ENCODE measurements at regions not wholly inside any gene's neighbourhood (a gene's known extent, or its start where the extent isn't known, plus 50 kb on each side); places are given as distances from the start of the nearest gene placed in this dataset.

DNA sequence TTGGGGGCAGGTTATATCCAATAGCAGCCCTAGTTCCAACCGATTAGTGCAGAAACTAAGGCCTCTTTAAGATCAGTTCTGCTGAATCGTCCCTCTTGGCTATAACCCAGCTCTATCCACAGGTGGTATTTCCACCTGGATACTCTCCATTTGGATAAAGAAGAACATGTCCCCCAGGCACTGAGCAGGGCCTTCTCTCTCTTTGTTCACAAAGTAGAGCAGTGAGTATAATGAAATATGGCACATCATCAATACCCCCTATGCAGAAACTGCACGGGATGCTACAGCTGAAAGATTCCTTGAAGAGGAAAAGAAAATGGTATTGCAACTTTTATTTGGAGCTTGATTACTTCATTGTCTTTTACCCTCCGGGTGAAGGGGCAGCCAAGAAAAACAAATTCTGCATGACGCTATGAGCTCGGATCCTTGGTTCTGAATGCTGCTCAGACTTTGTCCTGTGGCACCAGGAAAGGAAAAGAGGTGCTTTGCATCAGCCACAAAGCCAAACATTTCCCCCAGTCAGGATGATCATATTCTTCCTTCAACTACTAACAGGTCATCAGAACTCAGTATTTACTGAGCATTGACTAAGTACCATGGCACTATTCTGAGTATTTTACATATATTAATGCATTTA lies 399.7 kb downstream of the NPIPA8 start:
- Histone ChIP-seq H3K9ac (ENCODE audit: low read depth, low read length, poor library complexity) (no peak overlapping the region), H3K36me3 (replicated peaks in 1 of 2; ENCODE audit: control insufficient read depth in 2 of 2, insufficient read depth in 2 of 2, low read length in 2 of 2) (no peaks in the 10 kb centered on the region), H3K23ac (ENCODE audit: low read depth, low read length, poor library complexity) (no peak overlapping the region), H2AK5ac (ENCODE audit: low read depth, low read length) (no peak overlapping the region), H3K18ac (ENCODE audit: low read length) (no peak overlapping the region), H3K4ac (ENCODE audit: low read length) (no peak overlapping the region), H3K4me1 (ENCODE audit: control insufficient read depth in 2 of 2, insufficient read depth in 1 of 2, low read depth in 1 of 2, low read length in 2 of 2) (peaks cover 0 to 13% of the 10 kb centered on the region in 2 donors), H2BK12ac (ENCODE audit: low read length) (no peak overlapping the region), H4K8ac (ENCODE audit: low read depth, low read length) (no peak overlapping the region), H2BK5ac (ENCODE audit: low read length) (no peak overlapping the region), H3K27me3 (ENCODE audit: control insufficient read depth in 3 of 3, insufficient read depth in 3 of 3, low read depth in 1 of 3, low read length in 3 of 3) (no peaks in the 10 kb centered on the region), H2BK15ac (ENCODE audit: low read length) (no peak overlapping the region), H3K9me3 (replicated peaks in 1 of 2; ENCODE audit: control insufficient read depth in 2 of 2, insufficient read depth in 1 of 2, low read depth in 1 of 2, low read length in 2 of 2) (no peaks in the 10 kb centered on the region), H4K91ac (ENCODE audit: low read depth, low read length, poor library complexity) (no peak overlapping the region), H2BK120ac (ENCODE audit: low read depth, low read length) (no peak overlapping the region), H3K79me1 (ENCODE audit: low read depth, low read length) (no peaks in the 10 kb centered on the region), H3K4me2 (ENCODE audit: insufficient read depth, low read length, poor library complexity, severe bottlenecking) (no peak overlapping the region), H3K4me3 (ENCODE audit: low read length in 2 of 2) (no peak overlapping the region), H3K14ac (ENCODE audit: low read length) (no peak overlapping the region), H2AFZ (ENCODE audit: low read length) (no peak overlapping the region), H3K27ac (replicated peaks; ENCODE audit: low read length) (no peak overlapping the region)
- no peak for DNase-seq (ENCODE audit: low spot score)
- no CpG with 5 or more reads among the region's 6 CpGs for WGBS, 2 donors (ENCODE audit: extremely low coverage in 2 of 2, insufficient read length in 2 of 2, insufficient replicate concordance in 1 of 2)

DNA sequence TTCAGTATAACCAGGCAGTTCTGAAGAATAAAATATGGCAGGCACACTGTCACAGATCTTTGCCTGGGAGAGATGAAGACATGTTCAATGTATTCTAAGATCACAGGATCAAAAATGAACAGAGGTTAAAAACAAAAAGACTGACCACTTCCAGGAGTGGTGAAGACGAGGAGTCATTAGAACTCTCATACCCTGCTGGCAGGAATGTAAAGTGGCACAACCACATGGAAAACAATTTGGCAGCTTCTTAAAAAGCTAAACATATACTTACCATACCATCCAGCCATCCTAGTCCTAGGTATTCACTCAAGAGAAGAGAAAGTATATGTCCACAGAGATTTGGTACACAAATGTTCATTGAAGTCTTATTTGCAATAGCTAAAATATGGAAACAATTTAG lies 406.3 kb downstream of the NPIPA8 start:
- no CpG with 5 or more reads among the region's 1 CpG for WGBS, 2 donors (ENCODE audit: extremely low coverage in 2 of 2, insufficient read length in 2 of 2, insufficient replicate concordance in 1 of 2)
- Histone ChIP-seq H3K4ac (ENCODE audit: low read length) (no peak overlapping the region), H3K9ac (ENCODE audit: low read depth, low read length, poor library complexity) (no peak overlapping the region), H2BK120ac (ENCODE audit: low read depth, low read length) (no peak overlapping the region), H2BK15ac (ENCODE audit: low read length) (no peak overlapping the region), H3K14ac (ENCODE audit: low read length) (no peak overlapping the region), H3K4me2 (ENCODE audit: insufficient read depth, low read length, poor library complexity, severe bottlenecking) (no peak overlapping the region), H3K23ac (ENCODE audit: low read depth, low read length, poor library complexity) (no peak overlapping the region), H3K4me3 (ENCODE audit: low read length in 2 of 2) (no peak overlapping the region), H3K36me3 (replicated peaks in 1 of 2; ENCODE audit: control insufficient read depth in 2 of 2, insufficient read depth in 2 of 2, low read length in 2 of 2) (no peaks in the 10 kb centered on the region), H3K79me1 (ENCODE audit: low read depth, low read length) (no peaks in the 10 kb centered on the region), H3K4me1 (ENCODE audit: control insufficient read depth in 2 of 2, insufficient read depth in 1 of 2, low read depth in 1 of 2, low read length in 2 of 2) (peaks cover 0 to 3% of the 10 kb centered on the region in 2 donors), H2AFZ (ENCODE audit: low read length) (no peak overlapping the region), H4K91ac (ENCODE audit: low read depth, low read length, poor library complexity) (no peak overlapping the region), H2BK5ac (ENCODE audit: low read length) (no peak overlapping the region), H4K8ac (ENCODE audit: low read depth, low read length) (no peak overlapping the region), H2AK5ac (ENCODE audit: low read depth, low read length) (no peak overlapping the region), H3K27ac (replicated peaks; ENCODE audit: low read length) (no peak overlapping the region), H3K9me3 (replicated peaks in 1 of 2; ENCODE audit: control insufficient read depth in 2 of 2, insufficient read depth in 1 of 2, low read depth in 1 of 2, low read length in 2 of 2) (no peaks in the 10 kb centered on the region), H3K18ac (ENCODE audit: low read length) (no peak overlapping the region), H2BK12ac (ENCODE audit: low read length) (no peak overlapping the region), H3K27me3 (ENCODE audit: control insufficient read depth in 3 of 3, insufficient read depth in 3 of 3, low read depth in 1 of 3, low read length in 3 of 3) (no peaks in the 10 kb centered on the region)
- DNase-seq (ENCODE audit: low spot score) = no peak

DNA sequence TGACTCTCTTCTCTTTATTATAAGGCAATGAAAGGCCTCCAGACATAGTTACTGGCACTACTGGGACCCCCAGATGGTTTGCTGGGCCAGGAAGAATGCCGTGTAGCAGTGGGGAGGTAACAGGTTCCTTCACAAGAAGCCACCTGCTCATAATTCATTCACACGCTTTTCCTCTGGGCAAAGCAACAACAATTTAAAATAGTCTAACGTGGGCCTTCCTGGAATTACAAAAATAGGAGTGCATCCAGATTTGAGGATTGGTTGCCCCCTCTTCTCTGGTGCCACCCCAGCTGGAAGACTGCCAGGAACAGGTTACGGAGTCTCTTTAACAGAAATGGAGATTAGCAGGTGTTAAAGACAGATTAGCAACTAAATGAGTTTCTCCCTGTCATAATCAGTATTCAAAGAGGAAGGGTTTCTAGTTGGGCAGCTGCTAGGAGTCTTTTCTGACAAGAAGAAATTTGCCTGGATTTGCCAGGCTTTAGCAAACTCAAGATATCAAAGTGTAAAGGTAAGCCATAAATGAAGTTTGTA lies 409.6 kb downstream of the NPIPA8 start:
- Histone ChIP-seq H3K4me2 (ENCODE audit: insufficient read depth, low read length, poor library complexity, severe bottlenecking) (no peak overlapping the region), H3K18ac (ENCODE audit: low read length) (no peak overlapping the region), H3K23ac (ENCODE audit: low read depth, low read length, poor library complexity) (no peak overlapping the region), H3K4me3 (ENCODE audit: low read length in 2 of 2) (no peak overlapping the region), H3K14ac (ENCODE audit: low read length) (no peak overlapping the region), H4K91ac (ENCODE audit: low read depth, low read length, poor library complexity) (no peak overlapping the region), H2BK15ac (ENCODE audit: low read length) (no peak overlapping the region), H2BK12ac (ENCODE audit: low read length) (no peak overlapping the region), H3K36me3 (replicated peaks in 1 of 2; ENCODE audit: control insufficient read depth in 2 of 2, insufficient read depth in 2 of 2, low read length in 2 of 2) (no peaks in the 10 kb centered on the region), H2AFZ (ENCODE audit: low read length) (no peak overlapping the region), H3K4me1 (ENCODE audit: control insufficient read depth in 2 of 2, insufficient read depth in 1 of 2, low read depth in 1 of 2, low read length in 2 of 2) (no peaks in the 10 kb centered on the region), H4K8ac (ENCODE audit: low read depth, low read length) (no peak overlapping the region), H3K9ac (ENCODE audit: low read depth, low read length, poor library complexity) (no peak overlapping the region), H3K79me1 (ENCODE audit: low read depth, low read length) (no peaks in the 10 kb centered on the region), H3K27me3 (ENCODE audit: control insufficient read depth in 3 of 3, insufficient read depth in 3 of 3, low read depth in 1 of 3, low read length in 3 of 3) (no peaks in the 10 kb centered on the region), H3K9me3 (replicated peaks in 1 of 2; ENCODE audit: control insufficient read depth in 2 of 2, insufficient read depth in 1 of 2, low read depth in 1 of 2, low read length in 2 of 2) (no peaks in the 10 kb centered on the region), H3K27ac (replicated peaks; ENCODE audit: low read length) (no peak overlapping the region), H3K4ac (ENCODE audit: low read length) (no peak overlapping the region), H2AK5ac (ENCODE audit: low read depth, low read length) (no peak overlapping the region), H2BK5ac (ENCODE audit: low read length) (no peak overlapping the region), H2BK120ac (ENCODE audit: low read depth, low read length) (no peak overlapping the region)
- no peak for DNase-seq (ENCODE audit: low spot score)
- no CpG with 5 or more reads among the region's 4 CpGs for whole genome bisulfite sequencing, 2 donors (ENCODE audit: extremely low coverage in 2 of 2, insufficient read length in 2 of 2, insufficient replicate concordance in 1 of 2)

DNA sequence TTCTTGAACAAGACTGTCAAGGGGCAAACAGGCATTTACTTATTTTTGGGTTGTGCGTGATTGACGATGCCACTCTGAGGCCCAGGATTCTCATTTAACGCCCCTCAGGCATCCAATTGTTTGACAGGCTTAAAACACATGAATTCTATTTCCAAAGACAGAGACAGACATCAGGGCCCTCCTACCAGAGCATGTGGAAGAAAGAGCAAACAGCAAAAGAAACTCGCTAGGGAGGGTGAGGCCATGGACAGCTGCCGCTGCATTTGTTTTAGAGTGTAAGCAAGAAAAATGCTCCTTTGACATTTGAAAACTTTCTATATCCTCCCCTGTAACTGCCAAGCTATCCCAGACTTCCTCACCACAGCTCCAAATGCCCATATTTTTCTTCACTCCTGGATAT lies 410.1 kb downstream of the NPIPA8 start:
- peaks cover 0 to 2% of the 10 kb centered on the region in 2 donors for H3K9me3 ChIP-seq (replicated peaks in 1 of 2; ENCODE audit: control insufficient read depth in 2 of 2, insufficient read depth in 1 of 2, low read depth in 1 of 2, low read length in 2 of 2)
- H3K36me3 ChIP-seq (replicated peaks in 1 of 2; ENCODE audit: control insufficient read depth in 2 of 2, insufficient read depth in 2 of 2, low read length in 2 of 2) = no peaks in the 10 kb centered on the region
- H3K4me2 ChIP-seq (ENCODE audit: insufficient read depth, low read length, poor library complexity, severe bottlenecking) = no peak overlapping the region
- H4K91ac ChIP-seq (ENCODE audit: low read depth, low read length, poor library complexity) = no peak overlapping the region
- H3K27me3 ChIP-seq (ENCODE audit: control insufficient read depth in 3 of 3, insufficient read depth in 3 of 3, low read depth in 1 of 3, low read length in 3 of 3) = no peaks in the 10 kb centered on the region
- H3K14ac ChIP-seq (ENCODE audit: low read length) = no peak overlapping the region
- no peak overlapping the region for H2AFZ ChIP-seq (ENCODE audit: low read length)
- no peaks in the 10 kb centered on the region for H3K79me1 ChIP-seq (ENCODE audit: low read depth, low read length)
- H2BK12ac ChIP-seq (ENCODE audit: low read length) = no peak overlapping the region
- H3K9ac ChIP-seq (ENCODE audit: low read depth, low read length, poor library complexity) = no peak overlapping the region
- H2AK5ac ChIP-seq (ENCODE audit: low read depth, low read length) = no peak overlapping the region
- no peaks in the 10 kb centered on the region for H3K4me1 ChIP-seq (ENCODE audit: control insufficient read depth in 2 of 2, insufficient read depth in 1 of 2, low read depth in 1 of 2, low read length in 2 of 2)
- no peak overlapping the region for H3K4me3 ChIP-seq (ENCODE audit: low read length in 2 of 2)
- H2BK120ac ChIP-seq (ENCODE audit: low read depth, low read length) = no peak overlapping the region
- H2BK5ac ChIP-seq (ENCODE audit: low read length) = no peak overlapping the region
- no peak overlapping the region for H3K23ac ChIP-seq (ENCODE audit: low read depth, low read length, poor library complexity)
- H2BK15ac ChIP-seq (ENCODE audit: low read length) = no peak overlapping the region
- no peak overlapping the region for H4K8ac ChIP-seq (ENCODE audit: low read depth, low read length)
- WGBS, 2 donors (ENCODE audit: extremely low coverage in 2 of 2, insufficient read length in 2 of 2, insufficient replicate concordance in 1 of 2) = no CpG with 5 or more reads among the region's 5 CpGs
- H3K4ac ChIP-seq (ENCODE audit: low read length) = no peak overlapping the region
- no peak for DNase-seq (ENCODE audit: low spot score)
- H3K18ac ChIP-seq (ENCODE audit: low read length) = no peak overlapping the region
- H3K27ac ChIP-seq (replicated peaks; ENCODE audit: low read length) = no peak overlapping the region

Data from neuronal stem cell (in vitro differentiated cells).